GM21447 (cell line): ENCODE measurements at regions not wholly inside any gene's neighbourhood (a gene's known extent, or its start where the extent isn't known, plus 50 kb on each side); places are given as distances from the start of the nearest gene placed in this dataset.
"Not testable (repeated sequence)": the region's sequence is repeated elsewhere in the genome, so short reads cannot be mapped to it uniquely, and the experiment has no call there.

ENCODE experiments used
- ATAC-seq: cut with Tn5 transposase; IDR thresholded peaks from one replicate; pipeline ENCODE4 v1.9.1; 2021; ENCODE audit not compliant: unreplicated experiment

- peak; percentile 82 for ATAC-seq
These were observed 84.7 kb downstream of the METTL2B start for GRCh38 chr7:128561116-128561722.

GRCh38 chr7:128562795-128563194 lies 86.2 kb downstream of the METTL2B start:
- ATAC-seq = not testable (repeated sequence)

GRCh38 chr7:128564123-128564700 lies 87.7 kb downstream of the METTL2B start:
- not testable (repeated sequence) for ATAC-seq

GRCh38 chr7:128564932-128565864 lies 88.7 kb downstream of the METTL2B start:
- not testable (repeated sequence) for ATAC-seq

GRCh38 chr7:128575277-128575676 lies 96.8 kb upstream of the GARIN1A start:
- not testable (repeated sequence) for ATAC-seq

- not testable (repeated sequence) for ATAC-seq
These were observed 95.1 kb upstream of the GARIN1A start for GRCh38 chr7:128576953-128577352.

GRCh38 chr7:128579843-128580242 lies 92.2 kb upstream of the GARIN1A start:
- not testable (repeated sequence) for ATAC-seq

GRCh38 chr7:128581100-128581499 lies 91.0 kb upstream of the GARIN1A start:
- not testable (repeated sequence) for ATAC-seq

- ATAC-seq = not testable (repeated sequence)
These were observed 90.1 kb upstream of the GARIN1A start for GRCh38 chr7:128581825-128582561.

- ATAC-seq = not testable (repeated sequence)
These were observed 85.4 kb upstream of the GARIN1A start for GRCh38 chr7:128586715-128587114.

GRCh38 chr7:128591705-128592104 lies 80.4 kb upstream of the GARIN1A start:
- ATAC-seq = no peak

GRCh38 chr7:128592209-128592608 lies 79.9 kb upstream of the GARIN1A start:
- ATAC-seq = not testable (repeated sequence)

GRCh38 chr7:128594061-128594460 lies 78.0 kb upstream of the GARIN1A start:
- ATAC-seq = not testable (repeated sequence)

- not testable (repeated sequence) for ATAC-seq
These were observed 75.6 kb upstream of the GARIN1A start for GRCh38 chr7:128596336-128597128.

GRCh38 chr7:128598946-128599345 lies 73.1 kb upstream of the GARIN1A start:
- not testable (repeated sequence) for ATAC-seq

GRCh38 chr7:128608678-128609421 lies 63.2 kb upstream of the GARIN1A start:
- peak; percentile 88 for ATAC-seq

- not testable (repeated sequence) for ATAC-seq
These were observed 58.7 kb upstream of the GARIN1A start for GRCh38 chr7:128613366-128613765.

GRCh38 chr7:128614812-128615211 lies 57.3 kb upstream of the GARIN1A start:
- ATAC-seq = not testable (repeated sequence)

- ATAC-seq = not testable (repeated sequence)
These were observed 55.3 kb upstream of the GARIN1A start for GRCh38 chr7:128616799-128617198.
